ENCODE measurements at regions not wholly inside any gene's neighbourhood (a gene's known extent, or its start where the extent isn't known, plus 50 kb on each side); places are given as distances from the start of the nearest gene placed in this dataset.

- Histone ChIP-seq H3K27ac (ENCODE audit: low read depth, low read length) (no peak overlapping the region), H4K20me1 (ENCODE audit: insufficient read depth) (no peaks in the 10 kb centered on the region), H3K9me3 (ENCODE audit: control insufficient read depth in 1 of 2, insufficient read depth in 1 of 2, low read depth in 1 of 2, low read length in 2 of 2) (no peaks in the 10 kb centered on the region), H3K4me1 (ENCODE audit: control insufficient read depth in 1 of 2, insufficient read depth in 2 of 2, low read length in 2 of 2) (no peaks in the 10 kb centered on the region), H3K4me3 (replicated peaks in 1 of 2; ENCODE audit: low read depth in 1 of 2, low read length in 2 of 2) (no peak overlapping the region), H3K9me2 (ENCODE audit: insufficient read depth) (no peaks in the 10 kb centered on the region), H3K36me3 (ENCODE audit: control insufficient read depth in 1 of 2, insufficient read depth in 2 of 2, low read length in 2 of 2) (no peaks in the 10 kb centered on the region), H3K27me3 (ENCODE audit: insufficient read depth, low read length) (no peaks in the 10 kb centered on the region), H3K4me2 (ENCODE audit: low read length) (no peak overlapping the region), H3K9ac (ENCODE audit: low read length) (no peak overlapping the region), H3K79me2 (ENCODE audit: insufficient read depth, low read length) (no peaks in the 10 kb centered on the region), H2AFZ (ENCODE audit: low read depth, low read length, poor library complexity, severe bottlenecking) (no peak overlapping the region)
- DNase-seq (ENCODE audit: low read depth, low spot score) (no peak), ATAC-seq (no peak)
- no TSS peak for BruUV-seq (replicated peaks)
- intact Hi-C loops (cut with micrococcal nuclease): no loop called here
- ChIA-PET POLR2A (no interaction called here), CTCF (no interaction called here), RAD21 (ENCODE audit: low non-redundant PET in 1 of 2, low total read pairs in 2 of 2, uncharacterized antibody in 2 of 2, unreplicated experiment in 2 of 2) (no interaction called here)
- no peak for TF ChIP-seq EZH2phosphoT487 (IDR thresholded peaks at IDR 0.05; ENCODE audit: borderline replicate concordance)
- TF ChIP-seq CTCF (IDR thresholded peaks at IDR 0.05 in 2 of 3, conservative IDR thresholded peaks at IDR 0.05 in 1 of 3; ENCODE audit: borderline replicate concordance in 1 of 3, insufficient read depth in 1 of 3, low read depth in 2 of 3, low read length in 2 of 3): no peak
- TF ChIP-seq SIN3A (IDR thresholded peaks at IDR 0.05; ENCODE audit: low read depth): no peak
- TF ChIP-seq, protein P1, sequence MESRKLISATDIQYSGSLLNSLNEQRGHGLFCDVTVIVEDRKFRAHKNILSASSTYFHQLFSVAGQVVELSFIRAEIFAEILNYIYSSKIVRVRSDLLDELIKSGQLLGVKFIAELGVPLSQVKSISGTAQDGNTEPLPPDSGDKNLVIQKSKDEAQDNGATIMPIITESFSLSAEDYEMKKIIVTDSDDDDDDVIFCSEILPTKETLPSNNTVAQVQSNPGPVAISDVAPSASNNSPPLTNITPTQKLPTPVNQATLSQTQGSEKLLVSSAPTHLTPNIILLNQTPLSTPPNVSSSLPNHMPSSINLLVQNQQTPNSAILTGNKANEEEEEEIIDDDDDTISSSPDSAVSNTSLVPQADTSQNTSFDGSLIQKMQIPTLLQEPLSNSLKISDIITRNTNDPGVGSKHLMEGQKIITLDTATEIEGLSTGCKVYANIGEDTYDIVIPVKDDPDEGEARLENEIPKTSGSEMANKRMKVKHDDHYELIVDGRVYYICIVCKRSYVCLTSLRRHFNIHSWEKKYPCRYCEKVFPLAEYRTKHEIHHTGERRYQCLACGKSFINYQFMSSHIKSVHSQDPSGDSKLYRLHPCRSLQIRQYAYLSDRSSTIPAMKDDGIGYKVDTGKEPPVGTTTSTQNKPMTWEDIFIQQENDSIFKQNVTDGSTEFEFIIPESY (IDR thresholded peaks at IDR 0.05; ENCODE audit: extremely low read depth, insufficient replicate concordance, low read length): no peak
- no peak for TF ChIP-seq CBX3 (IDR thresholded peaks at IDR 0.05; ENCODE audit: low read depth)
- TF ChIP-seq ZFX (IDR thresholded peaks at IDR 0.05): no peak
These were observed 134.1 kb upstream of the PLEKHG7 start for GRCh38 chr12:92568691-92569090.

All from HCT116 (cell line).